ENCODE measurements at regions not wholly inside any gene's neighbourhood (a gene's known extent, or its start where the extent isn't known, plus 50 kb on each side); places are given as distances from the start of the nearest gene placed in this dataset. TPM values are rescaled to one million over a fixed set of nuclear protein-coding genes. Genes with fewer than 3 reads are reported as not detected.

DNA sequence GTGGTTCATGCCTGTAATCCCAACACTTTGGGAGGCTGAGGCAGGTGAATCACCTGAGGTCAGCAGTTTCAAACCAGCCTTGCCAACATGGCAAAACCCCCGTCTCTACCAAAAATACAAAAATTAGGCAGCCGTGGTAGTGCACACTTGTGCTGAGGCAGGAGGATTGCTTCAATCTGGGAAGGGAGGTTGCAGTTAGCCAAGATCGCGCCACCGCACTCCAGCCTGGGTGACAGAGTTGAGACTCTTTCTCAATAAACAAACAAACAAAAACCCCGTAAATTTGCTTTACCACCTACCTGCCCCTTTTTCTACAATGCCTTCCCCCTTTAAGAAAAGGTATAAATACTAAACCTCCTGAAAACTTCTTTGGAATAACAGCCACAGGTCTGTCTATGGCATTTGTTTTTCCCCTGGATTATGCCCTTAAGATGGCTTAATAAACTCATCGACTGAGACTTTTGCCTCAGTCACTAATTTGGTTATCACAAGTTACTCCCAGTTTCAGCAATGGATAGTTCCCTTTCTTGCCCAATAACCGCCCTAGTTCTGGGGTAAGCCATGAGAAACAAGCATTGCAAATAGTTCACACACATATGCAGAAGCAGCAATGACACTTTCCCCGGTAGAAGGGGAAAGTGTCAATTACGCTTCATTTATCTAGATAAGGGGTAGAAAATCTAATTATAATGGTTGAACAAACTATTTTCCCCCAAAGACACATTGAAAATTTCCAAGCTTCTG is 52.8 kb upstream of the SVIL start:
- Histone ChIP-seq H3K36me3 (ENCODE audit: control insufficient read depth, insufficient read depth, low read length) (no peaks in the 10 kb centered on the region), H3K4me3 (ENCODE audit: low read depth, low read length) (no peak overlapping the region), H3K27me3 (ENCODE audit: control insufficient read depth, insufficient read depth, low read length) (no peaks in the 10 kb centered on the region)
- ChIA-PET POLR2A (no interaction called here), CTCF (no interaction called here)
- no peak for DNase-seq (ENCODE audit: low read depth)
- TF ChIP-seq CTCF (IDR thresholded peaks at IDR 0.05; ENCODE audit: insufficient read depth, low read depth, low read length): no peak

DNA sequence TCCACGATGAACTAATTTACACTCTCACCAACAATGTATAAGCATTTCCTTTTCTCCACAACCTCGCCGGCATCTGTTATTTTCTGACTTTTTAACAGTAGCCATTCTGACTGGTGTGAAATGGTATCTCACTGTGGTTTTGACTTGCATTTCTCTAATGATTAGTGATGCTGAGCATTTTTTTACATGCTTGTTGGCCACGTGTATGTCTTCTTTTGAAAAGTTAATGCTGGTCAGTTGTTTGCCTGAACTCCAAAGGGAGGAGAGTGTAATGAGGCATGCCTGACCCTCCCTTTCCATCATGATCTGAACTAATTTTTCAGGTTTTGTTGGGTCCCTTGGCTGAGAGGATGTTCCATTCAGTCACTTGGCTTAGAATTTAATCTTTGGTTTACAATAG is 50.7 kb upstream of the SVIL start:
- TF ChIP-seq CTCF (IDR thresholded peaks at IDR 0.05; ENCODE audit: insufficient read depth, low read depth, low read length): no peak
- Histone ChIP-seq H3K27me3 (ENCODE audit: control insufficient read depth, insufficient read depth, low read length) (no peaks in the 10 kb centered on the region), H3K4me3 (ENCODE audit: low read depth, low read length) (no peak overlapping the region), H3K36me3 (ENCODE audit: control insufficient read depth, insufficient read depth, low read length) (no peaks in the 10 kb centered on the region)
- ChIA-PET POLR2A (no interaction called here), CTCF (no interaction called here)
- no peak for DNase-seq (ENCODE audit: low read depth)

Small RNA genes in the stretch of these regions (small RNA-seq; reads per million reads assigned to genes)
- gene CKS1BP2 (ENCODE audit: insufficient read length, low read depth, low replicate concordance) (not detected), gene RNU6-908P (ENCODE audit: insufficient read length, low read depth, low replicate concordance) (not detected)
